HG03280 (cell line): ENCODE measurements at regions not wholly inside any gene's neighbourhood (a gene's known extent, or its start where the extent isn't known, plus 50 kb on each side); places are given as distances from the start of the nearest gene placed in this dataset.
"Not testable (repeated sequence)": the region's sequence is repeated elsewhere in the genome, so short reads cannot be mapped to it uniquely, and the experiment has no call there.

Experiments used
- ATAC-seq: cut with Tn5 transposase; IDR thresholded peaks from one replicate; pipeline ENCODE4 v1.9.1; 2021; ENCODE audit warnings: mild to moderate bottlenecking, moderate library complexity; ENCODE audit not compliant: unreplicated experiment

DNA sequence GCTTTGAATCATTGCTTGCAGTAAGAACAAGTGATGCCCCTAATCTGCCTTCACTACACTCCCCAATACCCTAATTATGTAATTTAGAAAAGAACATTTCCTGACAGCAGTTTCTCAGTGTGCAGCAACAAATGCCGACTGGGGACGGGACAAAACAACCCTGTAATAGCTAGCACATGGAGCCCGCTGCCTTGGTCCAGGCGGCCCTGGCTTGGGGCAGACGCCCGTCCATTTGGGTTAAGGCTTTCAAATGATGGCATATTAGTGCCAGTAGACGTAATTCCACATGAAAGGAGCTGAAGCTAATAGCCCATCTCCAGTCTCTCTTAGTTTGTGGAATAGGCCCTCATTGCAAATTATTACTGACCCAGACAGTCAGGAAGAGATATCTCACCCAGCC is 150.6 kb upstream of the PITX1 start:
- ATAC-seq = no peak

DNA sequence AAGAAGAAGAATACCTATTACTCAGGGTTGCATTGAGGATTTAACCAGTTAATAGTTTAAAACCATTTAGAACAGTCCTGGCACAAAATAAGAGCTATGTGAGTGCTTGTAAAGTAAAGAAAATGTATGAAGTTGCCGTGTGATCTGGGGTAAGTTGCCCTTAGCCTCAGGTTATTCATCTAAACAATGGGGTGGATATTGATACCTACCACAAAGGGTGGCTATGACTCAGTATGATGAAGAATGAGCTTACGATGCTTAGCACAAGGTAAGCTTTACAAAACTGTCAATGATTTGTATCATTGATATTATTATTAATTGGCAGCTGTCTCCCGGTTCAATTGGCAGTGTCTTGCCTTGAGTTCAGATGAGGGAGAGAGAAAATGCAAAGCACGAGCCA is 149.4 kb upstream of the PITX1 start:
- no peak for ATAC-seq

DNA sequence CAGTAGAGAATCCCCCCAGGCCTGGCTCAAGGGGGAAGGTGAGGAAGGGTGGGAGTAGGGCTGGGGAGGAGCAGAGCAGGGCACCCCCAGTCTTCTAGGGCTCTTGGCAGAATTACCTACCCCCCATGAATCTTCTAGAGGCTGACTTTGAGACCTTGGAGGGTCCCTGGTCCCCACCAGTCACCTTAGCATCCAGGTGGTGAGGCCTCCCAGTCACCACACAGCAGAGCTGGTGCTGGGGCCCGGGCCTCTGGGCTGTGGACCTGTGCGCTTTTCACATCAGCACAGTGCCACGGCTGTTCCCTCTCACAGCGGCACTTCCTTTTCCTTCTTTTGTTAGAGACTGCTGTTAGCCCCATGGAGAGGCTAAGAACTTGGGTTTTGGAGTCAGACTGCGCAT is 148.6 kb upstream of the PITX1 start:
- ATAC-seq = no peak

DNA sequence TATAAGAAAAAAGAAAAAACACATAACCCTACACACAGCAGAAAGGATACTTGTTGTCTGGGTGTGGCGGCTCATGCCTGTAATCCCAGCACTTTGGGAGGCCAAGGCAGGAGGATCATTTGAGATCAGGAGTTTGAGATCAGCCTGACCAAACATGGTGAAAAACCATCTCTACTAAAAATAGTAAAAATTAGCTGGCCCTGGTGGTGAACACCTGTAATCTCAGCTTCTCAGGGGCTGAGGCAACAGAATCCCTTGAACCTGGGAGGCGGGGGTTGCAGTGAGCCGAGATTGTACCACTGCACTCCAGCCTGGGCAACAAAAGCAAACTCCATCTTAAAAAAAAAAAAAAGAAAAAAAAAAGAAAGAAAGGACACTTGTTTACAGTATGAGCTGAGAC is 147.6 kb upstream of the PITX1 start:
- ATAC-seq = no peak

DNA sequence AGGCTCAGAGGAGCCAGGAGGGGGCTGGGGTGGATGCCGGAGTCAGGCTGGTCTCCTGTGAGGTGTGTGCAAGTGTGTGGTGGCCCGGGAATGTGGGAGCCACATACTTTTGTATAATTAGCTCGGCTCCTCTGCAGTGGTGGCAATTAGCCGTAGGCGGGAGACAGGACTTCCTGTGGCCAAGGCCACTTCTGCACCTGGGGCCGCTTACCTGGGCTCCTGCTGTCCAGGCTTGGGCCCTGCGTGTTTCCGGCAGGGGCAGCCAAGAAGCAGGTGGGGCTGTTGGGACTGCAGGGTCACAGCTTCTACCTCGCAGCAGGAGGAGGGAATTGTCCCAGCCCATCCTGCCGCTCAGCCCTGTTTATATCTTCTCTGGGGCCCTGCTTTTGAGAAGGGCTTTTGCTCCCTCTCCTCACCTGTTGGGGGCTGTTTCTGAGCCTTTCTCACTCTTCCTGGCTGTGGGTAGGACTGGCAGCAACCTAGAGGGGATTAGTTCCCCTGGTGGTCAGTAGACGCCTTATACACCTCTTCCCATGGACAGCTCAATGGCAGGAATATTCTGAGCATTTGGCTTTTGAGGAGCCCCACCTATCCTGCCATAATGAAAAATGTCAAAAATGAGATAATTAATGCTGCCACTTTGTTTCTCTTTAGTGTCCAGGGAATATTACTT is 145.4 kb upstream of the PITX1 start:
- no peak for ATAC-seq

DNA sequence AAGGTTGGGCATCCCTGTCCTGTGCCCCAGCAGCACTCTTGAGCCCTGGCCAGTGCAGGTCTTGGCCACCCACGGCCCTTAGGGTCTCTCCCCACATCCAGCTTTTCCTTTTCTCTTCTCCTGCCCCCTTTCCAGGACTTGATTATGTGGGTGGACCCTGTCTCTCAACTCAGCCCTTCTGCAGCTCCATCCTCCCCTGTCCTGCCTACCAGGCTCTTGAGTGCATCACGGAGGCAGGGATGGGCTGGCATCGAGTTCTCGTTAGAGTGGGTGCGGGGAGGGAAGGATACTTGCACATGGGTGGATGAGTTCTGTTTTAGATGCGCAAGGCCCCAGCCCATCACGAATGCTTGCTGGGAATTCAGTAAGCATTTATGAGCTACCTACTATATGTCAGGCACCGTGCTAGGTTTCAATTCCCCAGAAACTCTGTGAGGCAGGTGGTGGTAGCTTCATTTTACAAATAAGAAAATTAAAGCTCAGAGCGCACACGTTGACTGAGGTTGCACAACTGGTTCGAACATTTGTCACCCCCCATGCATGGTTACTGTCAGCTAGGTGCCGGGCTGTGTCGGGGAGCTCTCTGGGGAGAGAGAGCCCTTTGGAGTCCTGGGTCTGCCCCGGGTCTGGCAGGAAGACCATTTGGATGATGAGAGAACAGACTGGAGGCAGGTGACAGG is 144.6 kb upstream of the PITX1 start:
- no peak for ATAC-seq

DNA sequence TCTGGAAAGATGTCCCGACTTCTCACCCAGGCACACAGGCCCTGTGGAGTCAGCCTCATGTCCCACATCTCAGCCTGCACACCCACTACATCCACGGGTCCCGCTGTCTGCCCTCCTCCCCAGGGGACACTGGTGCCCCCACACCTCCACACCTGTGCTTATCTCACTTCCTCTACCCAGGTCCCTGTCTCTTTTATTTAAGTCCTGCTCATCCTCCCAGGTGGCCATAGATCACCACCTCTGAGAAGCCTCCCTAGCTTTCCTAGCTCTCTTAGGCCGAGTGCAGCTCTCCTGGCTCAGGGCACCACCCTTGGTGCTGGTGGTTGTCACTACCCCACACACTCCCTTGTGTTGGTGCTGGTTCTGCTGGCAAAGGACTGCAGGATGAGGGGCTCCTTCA is 143.6 kb upstream of the PITX1 start:
- ATAC-seq = no peak

DNA sequence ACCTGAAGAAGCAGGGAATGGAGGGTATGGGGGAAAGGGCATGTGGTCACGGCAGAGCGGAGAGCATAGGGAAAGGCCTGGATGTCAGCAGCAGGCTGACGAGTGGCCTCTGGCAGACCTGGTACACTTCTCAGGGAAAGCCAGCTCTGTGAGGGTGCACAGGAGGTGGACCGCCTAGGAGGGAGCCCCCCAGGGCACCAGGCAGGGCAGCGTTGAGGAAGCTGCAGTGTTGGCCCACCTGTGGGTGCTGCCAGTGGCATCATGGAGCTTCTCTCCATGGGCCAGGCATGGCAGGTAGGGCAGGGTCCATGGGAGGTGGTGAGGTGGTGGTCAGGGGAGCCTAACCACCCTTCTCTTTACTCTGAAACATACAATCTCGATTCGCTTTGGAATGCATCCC is 143.0 kb upstream of the PITX1 start:
- no peak for ATAC-seq

DNA sequence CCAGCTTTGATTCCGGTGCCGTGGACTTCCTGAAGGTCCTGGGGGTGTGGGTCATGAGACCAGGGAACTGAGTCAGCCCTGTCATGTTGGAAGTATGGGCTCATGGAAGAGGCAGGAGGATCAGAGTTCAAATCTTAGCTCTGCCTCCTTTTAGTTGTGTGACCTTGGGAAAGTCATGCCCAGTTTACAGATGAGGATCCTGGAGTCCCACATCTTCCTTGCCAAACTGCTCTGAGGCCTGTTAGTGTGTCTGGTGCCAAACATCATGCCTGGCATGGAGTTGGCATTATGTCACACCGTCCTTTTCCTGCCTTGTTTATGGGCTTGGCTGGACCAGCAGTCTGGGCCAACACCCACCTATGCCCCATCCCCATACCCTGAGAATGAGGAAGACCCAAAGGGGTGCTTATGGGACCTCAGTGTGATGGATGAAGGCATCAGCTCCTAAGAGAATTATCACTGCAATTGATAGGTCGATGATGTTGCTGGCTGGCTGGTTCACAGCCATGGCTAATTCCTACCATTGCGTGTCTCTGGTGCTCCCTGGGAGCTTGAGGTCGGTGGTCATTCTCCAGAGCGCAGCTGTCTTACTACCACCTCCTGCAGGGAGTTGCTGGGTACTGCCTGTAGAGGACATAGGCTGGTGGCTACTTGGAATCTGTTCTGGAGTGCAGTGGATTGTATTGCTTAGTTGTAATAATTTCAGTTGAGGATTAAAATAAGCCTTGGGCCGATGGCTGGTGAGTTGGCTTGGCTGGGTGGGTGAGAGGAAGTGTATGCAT is 140.5 kb upstream of the PITX1 start:
- ATAC-seq = no peak

DNA sequence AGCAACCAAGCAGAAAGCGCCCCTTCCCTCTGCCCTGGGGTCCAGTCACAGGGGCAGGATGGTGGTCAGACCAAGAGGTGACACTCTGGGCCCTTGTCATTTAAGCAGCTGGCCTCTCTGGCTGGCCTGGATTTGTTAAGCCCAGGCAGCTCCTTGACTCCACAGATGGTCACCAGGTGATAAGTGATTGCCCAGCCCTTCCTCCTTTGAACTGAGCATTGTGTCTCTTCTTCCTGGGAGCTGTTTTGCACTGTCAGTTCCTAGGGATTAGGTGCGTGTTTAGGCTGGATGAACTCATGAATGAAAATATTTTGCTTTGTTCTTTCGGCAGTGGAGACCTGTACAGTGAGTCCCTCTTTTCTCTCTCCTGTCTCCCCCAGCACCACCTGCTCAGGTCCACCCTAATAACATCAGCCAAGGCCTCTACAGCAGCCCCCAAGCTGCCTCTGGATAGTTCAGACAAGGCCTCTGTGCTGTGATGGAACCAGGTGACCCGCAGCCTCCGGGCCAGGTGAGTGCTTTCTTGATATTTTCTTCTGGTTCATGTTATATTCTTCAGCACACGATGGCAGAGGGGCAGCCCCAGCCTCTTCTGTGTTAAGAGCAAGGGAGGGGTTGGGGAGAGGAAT is 139.7 kb upstream of the PITX1 start:
- no peak for ATAC-seq

DNA sequence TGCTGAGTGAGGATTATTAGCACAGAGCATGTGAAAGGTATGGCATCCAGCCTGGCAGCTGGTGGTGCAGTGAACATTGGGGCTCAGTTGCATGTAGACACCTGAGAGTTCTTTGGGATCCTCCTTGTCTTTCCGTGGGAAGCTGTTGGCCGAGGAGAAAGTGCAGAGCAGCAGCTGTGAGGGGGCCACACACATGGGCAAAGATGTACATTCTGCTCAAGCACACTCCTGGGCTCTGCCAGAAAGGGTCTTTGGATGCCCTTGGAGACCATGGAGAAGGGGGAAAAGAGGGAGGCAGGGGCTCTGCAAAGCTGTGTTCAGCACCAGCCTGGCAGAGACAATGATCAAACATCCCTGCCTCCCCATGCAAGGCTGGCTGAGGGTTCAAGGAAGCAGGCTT is 138.7 kb upstream of the PITX1 start:
- ATAC-seq = no peak

DNA sequence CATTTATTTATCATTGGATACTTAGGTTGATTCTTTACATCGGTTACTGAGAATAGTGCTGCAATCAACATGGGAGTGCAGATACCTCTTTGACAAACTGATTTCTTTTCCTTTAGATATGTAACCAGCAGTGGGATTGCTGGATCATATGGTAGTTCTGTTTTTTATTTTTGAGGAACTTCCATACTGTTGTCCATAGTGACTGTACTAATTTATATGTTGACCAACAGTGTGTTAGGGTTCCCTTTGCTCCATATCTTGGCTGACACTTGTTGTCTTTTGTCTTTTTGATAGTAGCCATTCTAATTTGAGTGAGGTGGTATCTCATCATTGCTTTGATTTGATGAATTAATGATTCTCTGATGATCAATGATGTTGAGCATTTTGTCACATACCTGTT is 137.3 kb upstream of the PITX1 start:
- no peak for ATAC-seq

DNA sequence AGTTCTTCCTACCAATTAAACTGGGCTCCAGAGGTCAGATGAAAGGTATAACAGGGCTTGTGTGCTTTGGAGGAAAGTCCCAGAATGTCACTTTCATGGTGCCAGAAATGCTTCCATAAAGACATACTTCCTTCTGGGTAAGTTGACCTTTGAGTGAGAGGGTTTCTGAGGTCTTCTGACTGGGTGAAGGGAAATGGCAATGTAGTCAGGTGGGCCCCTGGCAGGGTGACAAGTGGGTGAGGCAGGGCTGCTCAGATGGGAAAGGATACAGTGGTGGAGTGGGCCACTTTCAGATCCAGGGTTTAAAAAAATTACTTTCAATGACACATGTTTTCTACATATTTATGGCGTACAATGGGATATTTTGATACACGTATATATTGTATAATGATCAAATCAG is 136.5 kb upstream of the PITX1 start:
- ATAC-seq = no peak

DNA sequence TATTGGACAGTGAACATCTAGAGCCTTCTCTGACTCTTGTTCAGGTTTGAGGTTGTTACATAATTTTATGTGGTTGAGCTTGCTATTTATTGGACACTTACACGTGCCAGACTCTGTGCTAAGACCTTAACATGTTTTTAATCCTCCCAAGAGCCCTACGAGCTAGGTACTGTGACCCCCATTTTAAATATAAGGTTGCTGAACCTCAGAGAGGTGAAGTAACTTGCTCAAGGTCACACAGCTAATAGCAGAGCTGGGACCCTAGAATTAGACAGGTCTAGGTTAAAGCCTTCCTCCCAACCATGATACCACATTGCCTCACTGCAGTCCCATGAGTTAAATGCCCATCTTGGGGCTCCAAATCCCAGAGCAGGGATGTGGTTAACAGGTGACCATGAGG is 135.7 kb upstream of the PITX1 start:
- no peak for ATAC-seq

DNA sequence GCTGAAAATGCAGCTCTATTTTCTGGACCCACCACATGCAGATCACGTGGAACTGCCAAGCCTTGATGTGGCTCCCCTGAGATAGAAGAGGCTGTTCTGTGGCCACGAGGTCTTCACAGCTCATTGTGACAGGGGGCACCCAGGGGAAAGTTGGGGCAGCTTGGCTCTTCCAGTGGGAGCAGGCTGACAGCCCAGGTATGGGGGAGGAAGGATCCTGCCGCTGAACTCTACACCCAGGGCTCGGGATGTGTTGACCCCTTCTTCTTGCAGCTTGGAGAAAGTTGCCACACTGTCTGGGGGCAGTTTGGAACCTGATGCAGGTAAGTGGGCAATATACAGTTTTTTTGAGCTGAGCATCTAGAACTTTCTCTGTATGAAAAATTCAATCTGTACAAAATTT is 133.6 kb upstream of the PITX1 start:
- no peak for ATAC-seq

DNA sequence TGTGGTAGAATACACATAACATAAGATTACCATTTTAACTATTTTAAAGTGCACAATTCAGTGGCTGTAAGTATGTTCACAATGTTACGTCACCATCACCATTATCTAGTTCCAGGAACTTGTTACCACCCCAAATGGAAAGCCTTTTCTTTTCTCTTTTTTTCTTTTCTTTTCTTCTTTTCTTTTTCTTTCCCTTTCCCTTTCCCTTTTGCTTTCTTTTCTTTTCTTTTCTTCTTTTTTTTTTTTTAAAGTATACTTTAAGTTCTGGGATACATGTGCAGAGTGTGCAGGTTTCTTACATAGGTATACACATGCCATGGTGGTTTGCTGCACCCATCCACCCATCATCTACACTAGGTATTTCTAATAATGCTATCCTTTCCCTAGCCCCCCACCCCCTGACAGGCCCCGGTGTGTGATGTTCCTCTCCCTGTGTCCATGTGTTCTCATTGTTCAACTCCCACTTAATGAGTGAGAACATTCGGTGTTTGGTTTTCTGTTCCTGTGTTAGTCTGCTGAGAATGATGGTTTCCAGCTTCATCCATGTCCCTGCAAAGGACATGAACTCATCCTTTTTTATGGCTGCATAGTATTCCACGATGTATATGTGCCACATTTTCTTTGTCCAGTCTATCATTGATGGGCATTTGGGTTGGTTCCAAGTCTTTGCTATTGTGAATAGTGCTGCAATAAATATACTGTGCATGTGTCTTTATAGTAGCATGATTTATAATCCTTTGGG is 131.0 kb upstream of the PITX1 start:
- not testable (repeated sequence) for ATAC-seq

DNA sequence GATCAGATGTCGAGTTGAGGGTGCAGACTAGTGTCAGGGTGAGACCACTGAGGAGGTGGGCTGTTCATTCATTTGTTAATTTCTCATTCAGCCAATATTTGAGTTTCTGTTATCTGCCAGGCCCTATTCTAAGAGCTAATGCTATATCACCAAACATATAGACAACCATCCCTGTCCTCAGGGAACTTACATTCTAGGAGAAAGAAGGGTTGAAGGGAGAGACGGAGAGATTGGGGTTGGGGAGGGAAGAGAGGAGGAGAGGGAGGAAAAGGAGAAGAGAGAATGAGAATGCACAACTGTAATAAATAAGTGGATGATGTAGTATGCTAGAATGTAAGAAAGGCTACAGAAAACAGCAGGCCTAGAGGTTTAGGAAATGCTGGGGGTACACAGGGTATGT is 129.9 kb upstream of the PITX1 start:
- ATAC-seq = no peak

DNA sequence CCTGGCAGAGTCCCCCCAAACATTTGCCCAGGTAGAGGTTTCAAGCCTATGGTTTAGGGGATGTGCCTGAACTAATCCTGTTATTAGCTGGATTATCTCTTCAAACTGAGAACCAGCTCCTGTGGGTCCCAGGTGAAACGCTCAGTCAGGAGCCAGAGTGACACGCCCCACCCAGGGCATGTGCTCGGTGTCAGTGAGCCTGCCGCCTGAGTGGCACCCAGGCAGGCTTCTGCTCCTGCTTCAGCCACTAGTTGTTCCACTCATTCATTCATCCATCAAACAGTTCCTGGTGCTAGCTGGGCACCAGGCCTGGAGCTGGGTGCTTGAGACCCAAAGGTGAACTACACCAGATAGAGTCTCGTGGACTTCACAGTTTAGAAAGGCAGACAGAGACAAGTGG is 129.4 kb upstream of the PITX1 start:
- no peak for ATAC-seq

DNA sequence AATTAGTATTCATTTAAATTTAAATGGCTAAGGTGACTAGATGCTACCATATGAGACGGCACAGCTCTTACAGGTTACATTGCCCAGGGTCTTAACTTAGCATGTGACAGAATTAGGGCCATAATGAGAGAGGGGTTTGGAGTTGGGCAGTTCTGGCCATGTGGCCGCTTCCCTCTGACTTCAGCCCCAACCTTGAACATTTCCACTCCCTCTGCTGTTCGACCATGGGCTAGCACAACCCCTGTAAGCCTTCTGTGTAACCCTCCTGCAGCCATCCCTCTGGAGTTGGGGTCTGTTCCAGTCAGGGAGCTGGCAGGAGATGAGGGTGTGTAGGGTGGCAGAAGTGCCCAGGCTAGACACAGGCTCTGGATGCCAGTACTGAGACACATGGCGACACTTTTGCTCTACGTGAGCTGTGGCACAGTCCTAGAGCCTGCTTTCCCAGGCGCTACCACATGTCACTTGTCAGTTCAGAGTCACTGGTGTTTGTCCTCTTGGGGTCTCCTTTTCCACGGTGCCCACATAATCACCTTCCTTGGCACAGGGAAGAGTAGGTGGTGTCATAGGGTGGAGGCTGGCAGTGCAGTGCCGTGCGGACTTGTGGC is 128.7 kb upstream of the PITX1 start:
- no peak for ATAC-seq

DNA sequence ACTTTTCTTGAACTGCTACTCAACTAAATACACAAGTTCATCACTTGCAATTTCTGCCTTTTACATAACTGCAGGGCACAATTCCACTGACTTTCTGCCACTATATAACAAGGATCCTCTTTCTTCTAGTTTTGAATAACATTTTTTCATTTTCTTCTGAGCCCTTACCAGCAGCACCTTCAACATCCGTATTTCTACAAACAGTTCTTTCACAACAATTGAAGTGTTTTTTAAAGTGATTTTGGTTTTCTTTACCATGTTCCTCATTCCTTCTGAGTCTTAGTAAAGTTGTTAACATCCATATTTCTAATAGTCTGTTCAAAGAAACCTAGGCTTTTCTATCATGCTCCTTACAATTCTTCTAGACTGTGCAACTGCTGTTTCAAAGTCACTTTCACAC is 127.2 kb upstream of the PITX1 start:
- no peak for ATAC-seq
